Neural progenitor cell (in vitro differentiated cells): ENCODE measurements at regions not wholly inside any gene's neighbourhood (a gene's known extent, or its start where the extent isn't known, plus 50 kb on each side); places are given as distances from the start of the nearest gene placed in this dataset.

ENCODE experiments used
- EZH2 ChIP-seq: fragments of 200-600 bp; sonication (generic); IDR thresholded peaks from 2 replicates; pipeline ENCODE4 v1.6.1; 2017; ENCODE audit warnings: antibody characterized with exemption, mild to moderate bottlenecking, moderate library complexity
- TF ChIP-seq, protein P1 (sequence below): fragments of 200-600 bp; sonication (generic); IDR thresholded peaks from 2 replicates; pipeline ENCODE4 v1.5.1; 2017; ENCODE audit warnings: antibody characterized with exemption, mild to moderate bottlenecking

DNA sequence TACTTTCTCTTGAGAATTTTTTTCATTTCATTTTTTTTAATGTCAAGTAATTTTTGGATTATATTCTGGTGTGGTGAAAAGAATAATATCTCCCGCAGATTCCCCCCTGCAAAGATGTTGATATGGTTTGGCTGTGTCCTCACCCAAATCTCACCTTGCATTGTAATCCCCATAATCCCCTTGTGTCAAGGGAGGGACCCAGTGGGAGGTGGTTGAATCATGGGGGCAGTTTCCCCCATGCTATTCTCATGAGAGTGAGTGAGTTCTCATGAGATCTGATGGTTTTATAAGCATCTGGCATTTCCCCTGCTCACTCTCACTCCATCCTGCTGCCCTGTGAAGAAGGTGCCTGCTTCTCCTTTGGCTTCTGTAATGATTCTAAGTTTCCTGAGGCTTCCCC, 58.7 kb upstream of the PMEPA1 start:
- no peak for TF ChIP-seq EZH2
- TF ChIP-seq, protein P1, sequence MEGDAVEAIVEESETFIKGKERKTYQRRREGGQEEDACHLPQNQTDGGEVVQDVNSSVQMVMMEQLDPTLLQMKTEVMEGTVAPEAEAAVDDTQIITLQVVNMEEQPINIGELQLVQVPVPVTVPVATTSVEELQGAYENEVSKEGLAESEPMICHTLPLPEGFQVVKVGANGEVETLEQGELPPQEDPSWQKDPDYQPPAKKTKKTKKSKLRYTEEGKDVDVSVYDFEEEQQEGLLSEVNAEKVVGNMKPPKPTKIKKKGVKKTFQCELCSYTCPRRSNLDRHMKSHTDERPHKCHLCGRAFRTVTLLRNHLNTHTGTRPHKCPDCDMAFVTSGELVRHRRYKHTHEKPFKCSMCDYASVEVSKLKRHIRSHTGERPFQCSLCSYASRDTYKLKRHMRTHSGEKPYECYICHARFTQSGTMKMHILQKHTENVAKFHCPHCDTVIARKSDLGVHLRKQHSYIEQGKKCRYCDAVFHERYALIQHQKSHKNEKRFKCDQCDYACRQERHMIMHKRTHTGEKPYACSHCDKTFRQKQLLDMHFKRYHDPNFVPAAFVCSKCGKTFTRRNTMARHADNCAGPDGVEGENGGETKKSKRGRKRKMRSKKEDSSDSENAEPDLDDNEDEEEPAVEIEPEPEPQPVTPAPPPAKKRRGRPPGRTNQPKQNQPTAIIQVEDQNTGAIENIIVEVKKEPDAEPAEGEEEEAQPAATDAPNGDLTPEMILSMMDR: no peak
